Psoas muscle (tissue), 7 donors: ENCODE measurements at regions not wholly inside any gene's neighbourhood (a gene's known extent, or its start where the extent isn't known, plus 50 kb on each side); places are given as distances from the start of the nearest gene placed in this dataset.

ENCODE experiments used
- ATAC-seq, 4 donors: fragments of 200-7000 bp; cut with Tn5 transposase; one replicate each; pipeline ENCODE4 v1.9.1; 2020; ENCODE audit warnings: moderate library complexity in 3 of 4, mild to moderate bottlenecking in 2 of 4
- DNase-seq, 2 donors: peaks; one replicate each; pipeline ENCODE4 v3.0.0-alpha.2; 2020
- H3K27ac ChIP-seq: fragments of 200-600 bp; one replicate; pipeline ENCODE4 v1.8.0; 2022
- H3K27me3 ChIP-seq, 3 donors: fragments of 200-600 bp in 1 of 3; one replicate each; pipeline versions ENCODE4 v1.6.1 to v1.8.0; 2013 to 2022; ENCODE audit warnings: low read length in 2 of 3, mild to moderate bottlenecking in 2 of 3, moderate library complexity in 1 of 3; ENCODE audit not compliant: insufficient read depth in 3 of 3
- H3K36me3 ChIP-seq, 2 donors: fragments of 200-600 bp in 1 of 2; one replicate each; pipeline versions ENCODE4 v1.6.1 to v1.8.0; 2013 to 2022; ENCODE audit warnings: low read depth in 1 of 2, mild to moderate bottlenecking in 1 of 2, moderate library complexity in 1 of 2; ENCODE audit not compliant: insufficient read depth in 1 of 2
- H3K4me1 ChIP-seq: fragments of 200-600 bp; one replicate; pipeline ENCODE4 v1.8.0; 2022
- H3K4me3 ChIP-seq: fragments of 200-600 bp; one replicate; pipeline ENCODE4 v1.8.0; 2022; ENCODE audit warnings: mild to moderate bottlenecking
- H3K9me3 ChIP-seq: fragments of 200-600 bp; one replicate; pipeline ENCODE4 v1.8.0; 2022
- CTCF ChIP-seq: fragments of 200-600 bp; IDR thresholded peaks from one replicate; pipeline ENCODE4 v1.8.0; 2022; ENCODE audit warnings: antibody characterized with exemption
- WGBS, 3 donors: extraction: QIAGEN DNeasy Blood & Tissue Kit; methylation state at CpG; one replicate each; pipeline versions ENCODE4 v1.1.6 to v1.1.7; 2013; 5-methylcytosine and 5-hydroxymethylcytosine counted together
- intact Hi-C, 2 donors: fragments of 100-400 bp; cut with DNase I; formaldehyde crosslinking; loops; one replicate each; pipeline versions ENCODE4 v1.11.0 to v1.14.2; 2022
- donor health status: healthy with polysubstance abuse.
- donor health status: DM: no; HTN: no; CAD: no; lungs with moderate emphysema.
- donor health status: Bipolar disorder and iron deficiency.
- donor health status: healthy.
- donor health status: DM: yes; HTN: yes; CAD: no.
- donor health status: DM: no; HTN: no; CAD: no.
- donor health status: DM: yes; HTN: yes; CAD: no.

GRCh38 chr6:1004885-1005630, 306.8 kb upstream of the FOXQ1 start:
- DNase-seq (no peak), ATAC-seq (no peak)
- 78 to 88% (median 85%) methylated on average over 11 of the region's 11 CpGs for WGBS, 3 donors
- Histone ChIP-seq H3K4me3 (no peak overlapping the region), H3K27me3 (peaks cover 0 to 2% (median 0%) of the 10 kb centered on the region in 3 donors), H3K36me3 (no peaks in the 10 kb centered on the region), H3K9me3 (no peaks in the 10 kb centered on the region), H3K27ac (no peak overlapping the region), H3K4me1 (no peaks in the 10 kb centered on the region)
- intact Hi-C loops, result no loop called here
- no peak for TF ChIP-seq CTCF

GRCh38 chr6:1003394-1004160, 308.3 kb upstream of the FOXQ1 start:
- H3K27ac ChIP-seq, result no peak overlapping the region
- intact Hi-C loops, result no loop called here
- H3K9me3 ChIP-seq, result no peaks in the 10 kb centered on the region
- no peak for DNase-seq
- no peak overlapping the region for H3K4me3 ChIP-seq
- no peak for ATAC-seq
- TF ChIP-seq CTCF, result no peak
- no peaks in the 10 kb centered on the region for H3K4me1 ChIP-seq
- H3K36me3 ChIP-seq, result no peaks in the 10 kb centered on the region
- H3K27me3 ChIP-seq, result peaks cover 0 to 2% (median 0%) of the 10 kb centered on the region in 3 donors
- 95 to 96% (median 95%) methylated on average over 37 of the region's 37 CpGs for WGBS, 3 donors

- no peak for DNase-seq
Measured at GRCh38 chr6:1002989-1003388, 308.9 kb upstream of the FOXQ1 start.

GRCh38 chr6:1001655-1002349, 308.9 kb upstream of the EXOC2 start:
- WGBS, 3 donors, result 34 to 51% (median 40%) methylated on average over 12 of the region's 12 CpGs
- Histone ChIP-seq H3K4me3 (no peak overlapping the region), H3K36me3 (no peaks in the 10 kb centered on the region), H3K4me1 (no peaks in the 10 kb centered on the region), H3K27ac (no peak overlapping the region), H3K27me3 (peaks cover 0 to 9% (median 0%) of the 10 kb centered on the region in 3 donors), H3K9me3 (no peaks in the 10 kb centered on the region)
- intact Hi-C loops, result no loop called here
- ATAC-seq (no peak), DNase-seq (no peak)
- TF ChIP-seq CTCF, result no peak

More at GRCh38 chr6:1002989-1003388, 308.9 kb upstream of the FOXQ1 start:
- Histone ChIP-seq H3K27ac (no peak overlapping the region), H3K27me3 (peaks cover 0 to 3% (median 1%) of the 10 kb centered on the region in 3 donors), H3K4me1 (no peaks in the 10 kb centered on the region), H3K4me3 (no peak overlapping the region), H3K36me3 (no peaks in the 10 kb centered on the region), H3K9me3 (no peaks in the 10 kb centered on the region)
- TF ChIP-seq CTCF, result no peak
- 83 to 89% (median 84%) methylated on average over 12 of the region's 12 CpGs for WGBS, 3 donors
- ATAC-seq, result no peak
- intact Hi-C loops, result no loop called here
